ENCODE measurements at regions not wholly inside any gene's neighbourhood (a gene's known extent, or its start where the extent isn't known, plus 50 kb on each side); places are given as distances from the start of the nearest gene placed in this dataset.

- TF ChIP-seq SRF (IDR thresholded peaks at IDR 0.05; ENCODE audit: low read depth) (no peak), EZH2phosphoT487 (IDR thresholded peaks at IDR 0.05; ENCODE audit: borderline replicate concordance) (no peak), ATF3 (IDR thresholded peaks at IDR 0.05) (no peak), REST (IDR thresholded peaks at IDR 0.05; ENCODE audit: low read depth) (no peak), SIN3A (IDR thresholded peaks at IDR 0.05; ENCODE audit: low read depth) (no peak), POLR2A (IDR thresholded peaks at IDR 0.05; ENCODE audit: borderline replicate concordance, extremely low read depth, insufficient read depth, insufficient read length) (no peak), RAD21 (IDR thresholded peaks at IDR 0.05; ENCODE audit: low read depth) (no peak), POLR2AphosphoS5 (IDR thresholded peaks at IDR 0.05; ENCODE audit: low read depth, low read length) (no peak), ZNF274 (IDR thresholded peaks at IDR 0.05; ENCODE audit: low read depth, low read length) (no peak), EZH2 (IDR thresholded peaks at IDR 0.05) (no peak), TCF7L2 (IDR thresholded peaks at IDR 0.05; ENCODE audit: borderline replicate concordance, extremely low read depth, insufficient read depth, insufficient read length) (no peak)
- Histone ChIP-seq H2AFZ (ENCODE audit: low read depth, low read length, poor library complexity, severe bottlenecking) (no peak overlapping the region), H4K20me1 (ENCODE audit: insufficient read depth) (no peaks in the 10 kb centered on the region), H3K36me3 (ENCODE audit: control insufficient read depth in 1 of 2, insufficient read depth in 2 of 2, low read length in 2 of 2) (no peaks in the 10 kb centered on the region), H3K9me3 (ENCODE audit: control insufficient read depth in 1 of 2, insufficient read depth in 1 of 2, low read depth in 1 of 2, low read length in 2 of 2) (no peaks in the 10 kb centered on the region), H3K27ac (ENCODE audit: low read depth, low read length) (no peak overlapping the region), H3K27me3 (ENCODE audit: insufficient read depth, low read length) (no peaks in the 10 kb centered on the region), H3K4me2 (ENCODE audit: low read length) (no peak overlapping the region), H3K4me1 (ENCODE audit: control insufficient read depth in 1 of 2, insufficient read depth in 2 of 2, low read length in 2 of 2) (no peaks in the 10 kb centered on the region), H3K4me3 (replicated peaks in 1 of 2; ENCODE audit: low read depth in 1 of 2, low read length in 2 of 2) (no peak overlapping the region), H3K9me2 (ENCODE audit: insufficient read depth) (no peaks in the 10 kb centered on the region), H3K9ac (ENCODE audit: low read length) (no peak overlapping the region), H3K79me2 (ENCODE audit: insufficient read depth, low read length) (no peaks in the 10 kb centered on the region)
- intact Hi-C loops (cut with micrococcal nuclease) = no loop called here
- ChIA-PET CTCF (no interaction called here), POLR2A (interaction anchor here (0.7 kb wide), 1 partner anchor 293 kb away, joined by 4 read pairs; no protein-coding TSS in a partner anchor), RAD21 (ENCODE audit: low non-redundant PET in 1 of 2, low total read pairs in 2 of 2, uncharacterized antibody in 2 of 2, unreplicated experiment in 2 of 2) (no interaction called here)
- DNase-seq (ENCODE audit: low read depth, low spot score) (no peak), ATAC-seq (no peak)
- no TSS peak for BruUV-seq (replicated peaks)
These were observed 88.6 kb downstream of the GTPBP8 start for GRCh38 chr3:113079218-113079961.
